NOMO-1 (cell line): ENCODE measurements at regions not wholly inside any gene's neighbourhood (a gene's known extent, or its start where the extent isn't known, plus 50 kb on each side); places are given as distances from the start of the nearest gene placed in this dataset.

Experiments used
- DNase-seq, 2 experiments: peaks; one replicate each; lab custom pipeline; 2025; ENCODE audit not compliant: unreplicated experiment in 2 of 2; lab: John Stamatoyannopoulos, UW

GRCh38 chr12:92556637-92557421 lies 146.0 kb upstream of the PLEKHG7 start:
- no peak for DNase-seq

- no peak for DNase-seq
These were observed 146.6 kb upstream of the PLEKHG7 start for GRCh38 chr12:92556141-92556540.

- DNase-seq: no peak
These were observed 148.4 kb upstream of the PLEKHG7 start for GRCh38 chr12:92554158-92555073.

GRCh38 chr12:92553389-92553788 lies 149.4 kb upstream of the PLEKHG7 start:
- DNase-seq: no peak

GRCh38 chr12:92552412-92553108 lies 150.2 kb upstream of the PLEKHG7 start:
- DNase-seq: no peak

GRCh38 chr12:92551853-92552397 lies 150.9 kb upstream of the PLEKHG7 start:
- DNase-seq: no peak

GRCh38 chr12:92551210-92551609 lies 151.6 kb upstream of the PLEKHG7 start:
- DNase-seq: no peak

- no peak for DNase-seq
These were observed 152.1 kb upstream of the PLEKHG7 start for GRCh38 chr12:92550661-92551060.

- DNase-seq: no peak
These were observed 152.5 kb upstream of the PLEKHG7 start for GRCh38 chr12:92550254-92550653.

- no peak for DNase-seq
These were observed 153.3 kb upstream of the PLEKHG7 start for GRCh38 chr12:92549516-92549915.

- no peak for DNase-seq
These were observed 154.9 kb upstream of the PLEKHG7 start for GRCh38 chr12:92547906-92548305.

- DNase-seq: no peak
These were observed 155.4 kb upstream of the PLEKHG7 start for GRCh38 chr12:92547420-92547819.

GRCh38 chr12:92546635-92547348 lies 156.0 kb upstream of the PLEKHG7 start:
- DNase-seq: no peak

GRCh38 chr12:92546259-92546634 lies 156.5 kb upstream of the PLEKHG7 start:
- DNase-seq: no peak

GRCh38 chr12:92544322-92544721 lies 158.5 kb upstream of the PLEKHG7 start:
- no peak for DNase-seq

- DNase-seq: no peak
These were observed 158.9 kb upstream of the PLEKHG7 start for GRCh38 chr12:92543840-92544239.

GRCh38 chr12:92543359-92543758 lies 159.4 kb upstream of the PLEKHG7 start:
- no peak for DNase-seq

GRCh38 chr12:92541731-92542130 lies 161.1 kb upstream of the PLEKHG7 start:
- DNase-seq: no peak

- DNase-seq: peak; percentile 2 to 24
These were observed 161.9 kb upstream of the PLEKHG7 start for GRCh38 chr12:92540782-92541423.
